NT2/D1 (cell line): ENCODE measurements at regions not wholly inside any gene's neighbourhood (a gene's known extent, or its start where the extent isn't known, plus 50 kb on each side); places are given as distances from the start of the nearest gene placed in this dataset.

Source experiments
- DNase-seq: peaks from one replicate; pipeline ENCODE4 v3.0.0-alpha.2; 2011; ENCODE audit warnings: low read depth, low spot score
- H3K27me3 ChIP-seq: 2 replicates; pipeline ENCODE4 v1.6.0; 2011; ENCODE audit warnings: mild to moderate bottlenecking; ENCODE audit not compliant: insufficient read length, insufficient read depth
- H3K36me3 ChIP-seq: 2 replicates; pipeline ENCODE4 v1.6.1; 2011; ENCODE audit warnings: mild to moderate bottlenecking, low read length, mixed read lengths; ENCODE audit not compliant: insufficient read depth, insufficient read length
- H3K4me1 ChIP-seq: 2 replicates; pipeline ENCODE4 v1.5.1; 2011; ENCODE audit not compliant: insufficient read depth, insufficient read length
- H3K4me3 ChIP-seq: 2 replicates; pipeline ENCODE4 v1.5.1; 2011; ENCODE audit warnings: low read depth; ENCODE audit not compliant: insufficient read length
- H3K9ac ChIP-seq: 2 replicates; pipeline ENCODE4 v1.6.0; 2011; ENCODE audit warnings: low read depth; ENCODE audit not compliant: insufficient read length
- H3K9me3 ChIP-seq: 2 replicates; pipeline ENCODE4 v1.5.1; 2011; ENCODE audit warnings: mild to moderate bottlenecking, low read length; ENCODE audit not compliant: insufficient read depth
- SUZ12 ChIP-seq: IDR thresholded peaks from 2 replicates; pipeline ENCODE4 v1.6.1; 2011; ENCODE audit not compliant: insufficient read length, insufficient read depth; ENCODE audit errors: extremely low read depth
- YY1 ChIP-seq: IDR thresholded peaks from 2 replicates; pipeline ENCODE4 v1.6.1; 2011; ENCODE audit not compliant: insufficient read length, insufficient read depth
- ZNF274 ChIP-seq: IDR thresholded peaks from 2 replicates; pipeline ENCODE4 v1.6.1; 2011; ENCODE audit warnings: mild to moderate bottlenecking, low read depth, low read length

- no peaks in the 10 kb centered on the region for H3K4me1 ChIP-seq
- TF ChIP-seq ZNF274 (no peak), YY1 (no peak), SUZ12 (no peak)
- no peaks in the 10 kb centered on the region for H3K27me3 ChIP-seq
- no peaks in the 10 kb centered on the region for H3K36me3 ChIP-seq
- no peak overlapping the region for H3K4me3 ChIP-seq
- DNase-seq = no peak
- H3K9me3 ChIP-seq = no peaks in the 10 kb centered on the region
- no peak overlapping the region for H3K9ac ChIP-seq
These were observed 245.6 kb downstream of the TRAM1L1 start for GRCh38 chr4:116839826-116840225.

DNA sequence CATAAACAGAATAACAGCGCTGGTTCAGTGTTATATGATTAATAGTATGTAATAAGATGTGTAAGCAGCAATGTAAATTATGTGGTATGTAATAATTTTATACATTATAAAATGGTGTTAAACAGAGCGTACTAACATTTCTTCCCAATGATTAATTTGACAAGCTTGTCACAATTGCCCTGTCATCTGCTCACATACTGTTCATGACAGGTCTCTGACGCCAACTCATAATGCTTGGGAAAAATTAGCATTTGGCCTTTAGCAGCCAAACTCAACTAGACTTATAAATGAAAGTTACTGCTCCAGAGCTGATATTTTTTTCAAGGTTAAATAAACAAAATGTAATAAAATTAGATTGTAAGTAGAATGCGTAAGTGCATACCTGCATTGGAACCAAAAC lies 246.8 kb downstream of the TRAM1L1 start:
- no peak for DNase-seq
- TF ChIP-seq ZNF274 (no peak), YY1 (no peak)
- H3K27me3 ChIP-seq = no peaks in the 10 kb centered on the region
- H3K9ac ChIP-seq = no peak overlapping the region
- no peaks in the 10 kb centered on the region for H3K9me3 ChIP-seq
- H3K4me1 ChIP-seq = no peaks in the 10 kb centered on the region
- no peaks in the 10 kb centered on the region for H3K36me3 ChIP-seq
- no peak overlapping the region for H3K4me3 ChIP-seq

GRCh38 chr4:116829187-116829586 lies 256.2 kb downstream of the TRAM1L1 start:
- Histone ChIP-seq H3K9ac (no peak overlapping the region), H3K4me3 (no peak overlapping the region), H3K4me1 (no peaks in the 10 kb centered on the region), H3K36me3 (no peaks in the 10 kb centered on the region), H3K9me3 (no peaks in the 10 kb centered on the region), H3K27me3 (no peaks in the 10 kb centered on the region)
- no peak for DNase-seq
- TF ChIP-seq YY1 = no peak
- no peak for TF ChIP-seq SUZ12
- no peak for TF ChIP-seq ZNF274

DNA sequence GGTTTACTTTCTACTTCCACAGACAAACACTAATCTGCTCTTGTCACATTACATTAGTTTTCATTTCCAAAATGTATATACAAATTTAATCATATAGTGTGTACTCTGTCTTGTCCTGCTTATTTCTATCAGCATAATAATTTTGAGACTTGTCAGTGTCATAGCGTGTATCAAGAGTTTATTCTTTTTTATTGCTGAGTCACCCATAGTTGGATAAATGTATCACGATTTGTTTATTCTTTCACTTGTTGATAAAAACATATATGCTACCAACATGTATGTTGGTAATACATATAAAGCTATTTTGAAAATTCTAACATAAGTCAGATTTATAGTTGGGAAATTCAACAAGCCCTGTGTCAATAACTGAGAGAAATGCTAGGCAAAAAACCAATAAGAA lies 261.2 kb downstream of the TRAM1L1 start:
- no peaks in the 10 kb centered on the region for H3K27me3 ChIP-seq
- no peak for TF ChIP-seq YY1
- no peak overlapping the region for H3K9ac ChIP-seq
- DNase-seq = no peak
- H3K4me3 ChIP-seq = no peak overlapping the region
- no peaks in the 10 kb centered on the region for H3K4me1 ChIP-seq
- H3K9me3 ChIP-seq = no peaks in the 10 kb centered on the region
- no peaks in the 10 kb centered on the region for H3K36me3 ChIP-seq

DNA sequence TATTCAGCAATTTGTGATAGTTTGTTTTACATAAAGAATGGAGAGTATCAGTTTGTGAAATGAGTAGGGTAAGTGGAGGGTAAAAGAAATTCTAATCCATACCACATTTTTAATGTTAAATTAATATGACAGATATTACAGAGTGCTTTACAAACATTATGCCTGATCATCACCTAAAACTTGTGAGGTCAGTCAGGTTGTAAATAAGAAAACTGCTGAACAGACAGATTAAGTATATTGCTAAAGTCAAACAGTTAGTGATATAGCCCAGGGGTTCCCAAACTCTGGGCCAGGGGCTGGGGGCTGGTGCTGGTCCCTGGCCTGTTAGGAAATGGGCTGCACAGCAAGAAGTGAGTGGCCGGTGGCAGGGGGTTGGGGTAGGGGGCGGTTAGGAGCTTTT lies 273.6 kb downstream of the TRAM1L1 start:
- Histone ChIP-seq H3K4me3 (no peak overlapping the region), H3K9me3 (no peaks in the 10 kb centered on the region), H3K4me1 (no peaks in the 10 kb centered on the region), H3K9ac (no peak overlapping the region), H3K36me3 (no peaks in the 10 kb centered on the region), H3K27me3 (no peaks in the 10 kb centered on the region)
- TF ChIP-seq ZNF274 = no peak
- no peak for TF ChIP-seq YY1
- no peak for TF ChIP-seq SUZ12
- DNase-seq = no peak

DNA sequence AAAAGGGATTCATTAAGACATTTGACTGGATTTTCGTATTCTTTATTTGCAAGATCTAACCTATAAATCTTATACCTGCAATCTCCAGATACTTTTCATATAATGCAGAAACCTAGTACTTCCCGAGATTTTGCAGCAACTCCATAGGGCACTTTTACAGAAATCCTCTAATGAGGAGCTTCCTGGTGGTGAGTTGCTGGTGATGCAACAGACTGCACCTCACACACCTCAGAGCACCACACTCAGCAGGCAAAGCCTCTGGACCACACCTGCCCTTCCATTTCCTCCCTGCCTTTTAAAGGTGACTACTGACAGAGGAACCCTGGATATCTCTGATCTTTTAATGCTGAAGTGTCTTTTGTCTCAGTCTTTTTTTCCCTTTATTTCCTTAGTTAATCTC lies 289.4 kb downstream of the TRAM1L1 start:
- H3K36me3 ChIP-seq = no peaks in the 10 kb centered on the region
- H3K9me3 ChIP-seq = no peaks in the 10 kb centered on the region
- no peak for DNase-seq
- H3K9ac ChIP-seq = no peak overlapping the region
- no peaks in the 10 kb centered on the region for H3K27me3 ChIP-seq
- H3K4me3 ChIP-seq = no peak overlapping the region
- no peak for TF ChIP-seq ZNF274
- TF ChIP-seq SUZ12 = no peak
- TF ChIP-seq YY1 = no peak
- no peaks in the 10 kb centered on the region for H3K4me1 ChIP-seq

DNA sequence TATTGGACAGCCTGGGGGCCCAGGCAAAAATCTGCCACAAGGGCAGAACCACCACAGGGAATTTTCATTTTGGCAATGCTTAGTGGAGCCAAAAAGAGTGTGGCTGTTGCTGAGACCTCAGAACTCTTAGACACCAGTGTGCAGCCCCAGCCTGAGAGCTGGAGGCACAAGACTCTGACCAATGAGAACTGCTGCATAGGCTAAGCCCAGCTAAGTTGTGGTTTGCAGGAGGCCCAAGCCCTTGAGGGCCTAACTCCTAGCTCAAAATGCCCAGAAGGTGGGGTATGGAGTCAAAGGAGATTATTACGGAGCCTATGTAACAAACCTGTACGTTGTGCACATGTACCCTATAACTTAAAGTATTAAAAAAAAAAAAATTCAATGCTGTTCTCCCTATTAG lies 296.7 kb downstream of the TRAM1L1 start:
- Histone ChIP-seq H3K27me3 (no peaks in the 10 kb centered on the region), H3K9ac (no peak overlapping the region), H3K4me3 (no peak overlapping the region), H3K36me3 (no peaks in the 10 kb centered on the region), H3K4me1 (no peaks in the 10 kb centered on the region), H3K9me3 (no peaks in the 10 kb centered on the region)
- TF ChIP-seq YY1 (no peak), ZNF274 (no peak), SUZ12 (no peak)
- no peak for DNase-seq

- Histone ChIP-seq H3K9ac (no peak overlapping the region), H3K36me3 (no peaks in the 10 kb centered on the region), H3K4me1 (no peaks in the 10 kb centered on the region), H3K9me3 (no peaks in the 10 kb centered on the region), H3K27me3 (no peaks in the 10 kb centered on the region), H3K4me3 (no peak overlapping the region)
- TF ChIP-seq SUZ12 (no peak), ZNF274 (no peak), YY1 (no peak)
- DNase-seq = no peak
These were observed 330.3 kb downstream of the TRAM1L1 start for GRCh38 chr4:116755051-116755450.
